ENCODE measurements at regions not wholly inside any gene's neighbourhood (a gene's known extent, or its start where the extent isn't known, plus 50 kb on each side); places are given as distances from the start of the nearest gene placed in this dataset.

DNA sequence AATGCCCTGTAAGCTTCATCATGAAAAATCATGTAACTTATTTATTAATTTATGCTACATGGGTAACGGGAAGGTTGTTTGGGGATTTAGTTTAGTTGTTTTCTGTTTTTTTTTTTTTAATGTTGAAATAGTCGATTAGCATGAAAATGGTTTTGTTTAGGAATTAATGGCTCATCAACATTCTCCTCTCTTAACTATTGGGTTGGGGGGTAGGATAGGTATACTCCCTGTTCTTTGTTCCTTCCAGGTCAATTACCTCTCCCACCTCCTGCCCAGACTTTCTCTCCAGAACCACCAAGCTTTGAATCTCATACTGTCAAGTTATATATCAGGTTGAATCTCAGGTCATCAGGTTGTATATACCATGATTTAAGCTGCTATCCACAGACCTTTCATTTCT lies 568.7 kb upstream of the DSEL start:
- DNase-seq, result no peak

DNA sequence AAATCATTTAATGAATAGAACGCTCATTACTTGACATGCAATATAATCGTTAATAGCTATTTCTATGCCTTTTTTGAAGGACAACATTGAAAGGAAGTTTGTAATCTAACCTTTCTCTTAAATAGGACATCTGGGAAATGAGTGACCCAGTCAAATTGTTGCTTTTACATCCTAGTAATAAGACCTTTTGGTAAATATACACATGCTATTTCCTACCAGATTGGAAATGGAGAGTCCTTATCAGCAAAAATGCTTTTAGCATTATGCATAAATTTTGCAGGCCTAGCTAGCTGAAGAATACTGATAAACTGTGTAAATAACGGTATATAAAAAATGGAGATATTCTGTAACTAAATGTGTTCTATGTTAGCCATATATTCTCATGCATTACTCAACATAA lies 567.3 kb upstream of the DSEL start:
- DNase-seq, result no peak

DNA sequence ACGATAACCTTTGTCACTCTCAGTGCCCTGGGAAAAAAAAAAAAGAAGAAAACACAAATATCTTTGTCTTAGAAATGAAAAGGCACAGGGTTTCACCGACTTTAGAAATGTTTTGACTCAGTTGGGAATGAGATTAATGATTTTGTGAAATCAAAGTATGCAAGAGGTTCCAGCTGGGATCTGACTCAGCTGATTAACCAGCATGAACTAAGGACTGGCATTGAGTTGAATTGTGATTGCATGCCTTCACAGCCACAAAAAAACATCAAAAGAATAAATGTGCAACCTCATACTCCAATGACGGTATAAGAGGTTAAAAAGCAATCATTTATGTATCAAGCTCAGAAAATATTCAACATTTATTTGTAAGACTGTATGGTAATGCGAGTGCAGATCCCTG lies 566.6 kb upstream of the DSEL start:
- DNase-seq, result no peak

GRCh38 chr18:68072744-68073143 lies 556.2 kb upstream of the DSEL start:
- DNase-seq, result no peak

DNA sequence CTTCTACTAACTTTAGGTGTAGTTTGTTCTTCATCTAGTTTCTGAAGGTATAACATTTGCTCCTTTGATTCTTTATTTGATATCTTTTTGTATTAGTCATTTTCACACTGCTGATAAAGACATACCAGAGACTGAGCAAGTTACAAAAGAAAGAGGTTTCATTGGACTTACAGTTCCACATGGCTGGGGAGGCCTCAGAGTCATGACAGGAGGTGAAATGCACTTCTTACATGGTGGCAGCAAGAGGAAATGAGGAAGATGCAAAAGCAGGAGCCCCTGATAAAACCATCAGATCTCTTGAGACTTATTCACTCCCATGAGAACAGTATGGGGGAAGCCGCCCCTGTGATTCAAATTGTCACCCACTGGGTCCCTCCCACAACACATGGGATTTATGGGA lies 544.4 kb upstream of the DSEL start:
- no peak for DNase-seq

GRCh38 chr18:68056936-68057335 lies 540.4 kb upstream of the DSEL start:
- no peak for DNase-seq

DNA sequence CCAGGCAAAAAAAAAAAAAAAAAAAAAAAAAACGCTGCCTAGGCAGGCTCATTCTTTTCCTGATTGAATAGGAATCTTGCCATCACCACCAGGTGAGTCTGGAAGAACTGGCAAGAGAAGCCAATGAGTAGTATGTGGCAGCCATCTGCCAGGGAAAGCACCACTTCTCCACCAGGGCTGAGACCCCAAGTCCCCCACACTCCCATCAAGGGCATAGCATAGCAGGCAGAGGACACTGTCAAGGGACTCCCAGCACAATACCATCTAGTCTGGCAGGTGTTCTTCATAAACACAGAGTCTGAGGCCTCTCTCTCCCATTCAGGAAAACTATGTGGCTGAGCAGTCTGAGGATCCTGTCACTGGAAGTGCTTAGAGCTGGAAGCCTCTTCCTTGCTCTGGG lies 538.1 kb upstream of the DSEL start:
- DNase-seq, result no peak

DNA sequence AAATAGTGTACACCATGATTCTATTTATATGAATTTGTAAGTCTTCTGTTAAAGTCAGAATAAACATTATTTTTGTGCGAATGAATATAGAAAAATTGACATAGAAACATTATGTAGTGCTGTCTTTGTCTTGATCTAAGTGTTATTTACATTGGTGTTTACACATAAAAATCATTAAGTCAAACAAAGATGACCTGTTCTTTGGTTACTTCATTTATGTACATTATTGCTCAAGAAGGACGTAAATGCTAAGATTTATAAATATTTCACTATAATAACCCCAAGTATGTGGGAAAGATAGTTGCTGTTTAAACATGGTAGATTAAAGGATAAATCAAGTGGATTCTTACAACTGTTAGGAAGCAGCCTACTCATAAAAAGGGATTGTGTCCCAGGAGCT lies 536.8 kb upstream of the DSEL start:
- no peak for DNase-seq

GRCh38 chr18:68041327-68041726 lies 524.8 kb upstream of the DSEL start:
- DNase-seq, result no peak

DNA sequence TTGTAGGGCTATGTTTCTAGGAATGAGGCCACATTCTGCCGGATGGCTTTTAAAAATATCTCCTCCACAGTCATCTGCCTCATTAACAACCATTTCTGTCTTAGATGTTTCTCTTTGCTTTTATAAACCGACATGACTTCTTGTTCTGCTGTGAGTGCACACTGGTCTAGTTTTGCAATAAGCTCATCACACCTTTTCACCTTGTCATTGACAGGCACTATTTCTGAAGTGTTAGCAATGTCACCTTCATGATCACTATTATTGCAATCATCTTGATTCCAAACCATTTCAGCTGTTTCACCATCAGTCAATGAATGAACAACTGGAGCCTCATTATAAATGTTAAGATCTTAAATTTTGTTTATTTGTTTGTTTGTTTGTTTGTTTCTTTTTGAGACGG lies 523.7 kb upstream of the DSEL start:
- DNase-seq, result no peak

GRCh38 chr18:68035774-68036522 lies 519.4 kb upstream of the DSEL start:
- no peak for DNase-seq

DNA sequence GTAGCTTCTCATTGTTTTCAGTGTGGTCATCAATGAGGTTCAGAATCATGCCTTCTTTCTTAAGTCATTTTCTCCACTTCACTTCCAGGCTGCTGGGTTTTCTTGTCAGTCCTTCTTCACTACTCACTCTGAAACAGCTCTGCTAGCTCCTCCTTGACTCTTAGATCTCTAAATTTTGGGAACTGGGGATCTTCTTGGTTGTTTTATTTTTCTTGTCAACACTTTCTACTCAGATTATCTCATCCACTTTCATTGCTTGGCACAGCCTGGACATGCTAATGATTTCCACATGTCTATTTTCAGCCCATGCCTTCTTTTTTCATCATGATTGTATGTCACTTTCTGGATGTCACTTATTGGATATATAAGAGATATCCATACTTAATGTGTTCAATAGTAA lies 517.8 kb upstream of the DSEL start:
- DNase-seq, result no peak

GRCh38 chr18:68033466-68033865 lies 516.9 kb upstream of the DSEL start:
- no peak for DNase-seq

- no peak for DNase-seq
Observed at GRCh38 chr18:68024716-68025115, 508.2 kb upstream of the DSEL start.

DNA sequence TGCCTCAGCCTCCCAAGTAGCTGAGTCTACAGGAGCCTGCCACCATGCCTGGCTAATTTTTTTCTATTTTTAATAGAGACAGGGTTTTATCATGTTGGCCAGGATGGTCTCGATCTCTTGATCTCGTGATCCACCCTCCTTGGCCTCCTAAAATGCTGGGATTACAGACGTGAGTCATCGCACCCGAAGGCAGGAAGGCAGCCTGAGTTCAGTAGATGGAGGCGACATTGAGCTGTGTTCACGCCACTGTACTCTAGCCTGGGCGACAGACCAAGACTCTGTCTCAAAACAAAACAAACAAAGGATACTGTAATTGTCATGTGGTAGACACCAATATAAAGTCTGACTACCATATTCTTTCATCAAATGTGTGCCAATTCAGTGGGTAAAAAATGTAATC lies 500.9 kb upstream of the DSEL start:
- DNase-seq, result no peak

DNA sequence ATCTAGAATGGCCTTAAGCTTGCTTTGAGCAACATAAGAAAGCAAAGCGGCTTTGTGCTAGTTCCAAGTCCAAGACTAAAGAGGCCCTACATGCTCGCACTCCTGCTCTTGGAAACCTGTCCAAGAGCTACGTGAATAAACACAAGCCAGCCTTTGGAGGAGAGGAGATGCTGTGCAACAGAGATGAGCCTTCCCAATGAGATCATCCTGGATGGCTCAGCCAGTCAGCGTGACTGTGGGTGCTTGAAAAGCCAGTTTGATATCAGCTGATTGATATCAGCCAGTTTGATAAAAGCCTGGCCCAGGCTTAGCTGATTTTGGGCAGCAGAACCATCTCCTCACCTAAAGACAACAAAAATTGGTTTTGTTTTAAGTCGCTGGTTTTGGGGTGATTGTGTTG lies 481.0 kb upstream of the DSEL start:
- no peak for DNase-seq

DNA sequence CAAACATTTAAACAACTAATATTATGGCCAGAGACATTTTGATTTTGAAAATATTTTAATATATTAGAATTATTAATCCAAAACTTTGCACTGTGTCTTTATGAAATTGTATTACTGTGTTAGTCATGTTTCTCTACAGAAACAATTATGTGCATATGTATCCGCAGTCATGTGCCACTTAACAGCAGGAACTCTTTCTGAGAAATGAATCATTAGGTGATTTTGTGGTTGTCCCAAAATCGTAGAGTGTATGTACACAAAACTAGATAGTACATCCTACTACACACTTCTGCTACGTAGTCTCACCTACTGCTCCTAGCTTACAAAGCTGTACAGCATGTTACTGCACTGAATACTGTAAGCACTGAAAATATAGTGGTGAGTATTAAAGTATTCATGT lies 479.2 kb upstream of the DSEL start:
- DNase-seq, result no peak

GRCh38 chr18:67980241-67980640 lies 463.7 kb upstream of the DSEL start:
- DNase-seq, result no peak

- DNase-seq, result no peak
Observed at GRCh38 chr18:67977067-67977616, 460.6 kb upstream of the DSEL start.

DNA sequence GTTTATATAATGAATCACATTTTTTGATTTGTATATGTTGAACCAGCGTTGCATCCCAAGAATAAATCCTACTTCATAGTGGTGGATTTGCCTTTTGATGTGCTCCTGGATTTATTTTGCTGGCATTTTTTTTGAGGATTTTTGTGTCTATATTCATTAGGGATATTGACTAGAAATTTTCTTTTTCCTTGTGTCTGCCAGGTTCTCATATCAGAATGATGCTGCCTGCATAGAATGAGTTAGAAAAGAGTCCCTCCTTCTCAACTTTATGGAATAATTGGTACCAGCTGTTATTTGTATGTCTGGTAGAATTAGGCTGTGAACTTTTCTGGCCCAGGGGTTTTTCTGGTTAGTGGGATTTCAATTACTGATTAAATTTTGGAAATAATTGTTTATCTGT lies 457.4 kb upstream of the DSEL start:
- no peak for DNase-seq

DNA sequence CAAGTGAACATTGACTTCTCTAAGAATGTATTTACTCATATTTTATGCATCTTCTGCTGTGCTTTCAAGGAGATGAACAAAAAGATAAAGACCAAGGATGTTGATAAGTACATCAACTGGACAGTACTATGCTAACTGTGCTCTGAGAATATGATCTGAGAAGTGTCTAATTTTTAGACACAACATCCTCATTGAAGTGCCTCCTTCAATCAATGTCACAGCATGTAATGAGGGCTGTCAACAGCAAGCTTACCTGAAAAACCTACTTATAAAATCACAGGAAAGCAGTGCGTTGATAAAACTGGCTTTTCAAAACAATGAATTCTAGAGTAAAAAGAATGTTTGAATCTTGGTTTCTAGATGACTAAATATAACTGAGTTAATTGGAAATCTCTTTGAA lies 452.9 kb upstream of the DSEL start:
- DNase-seq, result no peak

DNA sequence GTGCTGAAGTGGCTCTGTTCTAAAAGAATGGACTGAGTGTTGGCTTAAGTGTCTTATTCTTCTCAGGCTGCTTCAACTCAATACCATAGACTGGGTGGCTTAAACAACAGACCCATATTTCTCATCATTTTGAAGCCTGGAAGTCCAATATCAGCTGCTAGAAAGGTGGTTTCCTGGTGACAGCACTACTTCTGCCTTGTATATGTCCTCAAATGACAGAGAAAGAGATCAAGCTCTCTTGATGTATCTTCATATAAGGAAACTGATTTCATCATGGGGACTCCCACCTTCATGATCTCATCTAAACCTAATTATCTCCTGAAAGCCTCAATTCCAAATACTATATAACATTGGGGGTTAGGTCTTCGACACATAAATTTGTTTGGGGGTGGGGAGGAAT lies 449.7 kb upstream of the DSEL start:
- DNase-seq, result no peak

GRCh38 chr18:67964462-67964861 lies 447.9 kb upstream of the DSEL start:
- DNase-seq, result no peak

DNA sequence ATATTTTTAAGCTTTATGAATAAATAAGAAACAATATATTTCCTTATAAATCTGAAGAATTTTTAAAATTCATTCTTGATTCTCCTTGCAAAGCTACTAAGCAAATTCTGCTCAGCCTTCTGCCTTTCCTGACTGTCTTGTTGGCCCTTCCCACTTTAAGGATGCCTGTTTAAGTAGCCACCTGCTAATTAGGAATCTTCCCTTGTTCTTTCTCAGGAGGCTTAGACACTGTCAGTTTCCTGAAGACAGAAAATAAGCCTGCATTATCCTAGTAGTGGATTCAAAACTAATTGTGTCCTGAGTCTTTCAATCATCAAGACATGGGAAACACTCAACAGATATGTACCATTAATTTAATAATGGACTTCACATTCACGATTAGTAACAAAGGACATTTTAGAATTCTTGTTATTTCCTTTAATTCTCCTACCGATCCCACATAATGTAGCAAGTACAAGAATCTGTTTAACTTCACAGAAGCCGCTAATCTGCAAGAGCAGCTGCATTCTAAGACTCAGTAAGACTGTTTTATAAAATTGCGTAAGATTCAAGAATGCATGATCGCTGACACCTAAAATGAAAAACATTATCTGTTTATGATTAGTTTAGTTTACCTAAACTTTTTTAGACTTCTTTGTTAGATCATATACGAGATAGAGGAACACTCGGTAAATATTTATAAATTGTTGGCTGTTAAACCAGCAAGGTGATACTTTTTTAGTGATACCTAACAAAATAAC lies 445.4 kb upstream of the DSEL start:
- DNase-seq, result no peak

GRCh38 chr18:67957684-67958083 lies 441.2 kb upstream of the DSEL start:
- DNase-seq, result no peak

All from stimulated activated CD4-positive, alpha-beta T cell treated with anti-CD3 and anti-CD28 coated beads, Interleukin-2, amount 100 ng/mL, for 24 hours (primary cell).